ENCODE measurements at regions not wholly inside any gene's neighbourhood (a gene's known extent, or its start where the extent isn't known, plus 50 kb on each side); places are given as distances from the start of the nearest gene placed in this dataset.

- no peak for TF ChIP-seq CTCF (IDR thresholded peaks at IDR 0.05; ENCODE audit: borderline replicate concordance, extremely low read depth, insufficient read depth)
- intact Hi-C loops (cut with DNase I) = no loop called here
- no peak overlapping the region for H3K4me3 ChIP-seq (ENCODE audit: low read length in 3 of 3)
- H3K27me3 ChIP-seq (ENCODE audit: control insufficient read depth, insufficient read depth, low read length) = no peaks in the 10 kb centered on the region
- H3K27ac ChIP-seq (ENCODE audit: low read depth in 2 of 2, low read length in 2 of 2) = no peak overlapping the region
- no peaks in the 10 kb centered on the region for H3K9me3 ChIP-seq (ENCODE audit: control insufficient read depth in 2 of 3, insufficient read depth in 1 of 3, low read length in 3 of 3)
- H3K36me3 ChIP-seq (ENCODE audit: control insufficient read depth in 2 of 3, insufficient read depth in 3 of 3, low read length in 3 of 3) = no peaks in the 10 kb centered on the region
- no peak for FAIRE-seq
- DNase-seq = no peak
- no peak overlapping the region for H3K9ac ChIP-seq (ENCODE audit: low read length in 3 of 3)
- H3K4me1 ChIP-seq (ENCODE audit: control insufficient read depth in 2 of 3, insufficient read depth in 2 of 3, low read depth in 1 of 3, low read length in 3 of 3) = no peaks in the 10 kb centered on the region
Measured at GRCh38 chr4:14428125-14428524, 574.2 kb upstream of the CPEB2 start.

GRCh38 chr4:14431155-14432134 lies 570.8 kb upstream of the CPEB2 start:
- H3K4me1 ChIP-seq (ENCODE audit: control insufficient read depth in 2 of 3, insufficient read depth in 2 of 3, low read depth in 1 of 3, low read length in 3 of 3) = no peaks in the 10 kb centered on the region
- no peaks in the 10 kb centered on the region for H3K36me3 ChIP-seq (ENCODE audit: control insufficient read depth in 2 of 3, insufficient read depth in 3 of 3, low read length in 3 of 3)
- no peak for DNase-seq
- H3K4me3 ChIP-seq (ENCODE audit: low read length in 3 of 3) = no peak overlapping the region
- H3K27ac ChIP-seq (ENCODE audit: low read depth in 2 of 2, low read length in 2 of 2) = no peak overlapping the region
- no peaks in the 10 kb centered on the region for H3K27me3 ChIP-seq (ENCODE audit: control insufficient read depth, insufficient read depth, low read length)
- no peaks in the 10 kb centered on the region for H3K9me3 ChIP-seq (ENCODE audit: control insufficient read depth in 2 of 3, insufficient read depth in 1 of 3, low read length in 3 of 3)
- H3K9ac ChIP-seq (ENCODE audit: low read length in 3 of 3) = no peak overlapping the region
- FAIRE-seq = no peak
- TF ChIP-seq CTCF (IDR thresholded peaks at IDR 0.05; ENCODE audit: borderline replicate concordance, extremely low read depth, insufficient read depth) = no peak
- intact Hi-C loops (cut with DNase I) = no loop called here

DNA sequence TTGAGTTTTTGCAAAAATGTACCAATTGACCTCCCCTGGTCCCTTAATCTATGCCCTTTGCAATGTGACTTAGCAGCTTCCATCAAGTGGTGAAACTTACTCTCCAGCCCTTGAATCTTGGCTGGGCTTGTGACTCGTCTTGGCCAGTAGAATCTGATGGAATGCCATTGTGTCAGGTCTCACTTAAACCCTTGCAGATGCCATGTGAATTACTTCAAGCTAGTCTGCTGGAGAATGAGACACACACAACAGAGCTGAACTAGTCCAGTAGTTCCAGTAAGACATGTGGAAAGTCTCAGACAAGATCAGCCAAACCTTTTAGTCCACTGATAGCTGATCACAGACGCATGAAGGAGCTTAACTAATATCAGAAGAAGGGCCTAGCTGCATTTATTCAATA lies 567.8 kb upstream of the CPEB2 start:
- intact Hi-C loops (cut with DNase I) = no loop called here
- no peak overlapping the region for H3K27ac ChIP-seq (ENCODE audit: low read depth in 2 of 2, low read length in 2 of 2)

More for the DNA sequence above, 567.8 kb upstream of the CPEB2 start:
- Histone ChIP-seq H3K4me1 (ENCODE audit: control insufficient read depth in 2 of 3, insufficient read depth in 2 of 3, low read depth in 1 of 3, low read length in 3 of 3) (no peaks in the 10 kb centered on the region), H3K4me3 (ENCODE audit: low read length in 3 of 3) (no peak overlapping the region), H3K9ac (ENCODE audit: low read length in 3 of 3) (no peak overlapping the region), H3K36me3 (ENCODE audit: control insufficient read depth in 2 of 3, insufficient read depth in 3 of 3, low read length in 3 of 3) (no peaks in the 10 kb centered on the region), H3K9me3 (ENCODE audit: control insufficient read depth in 2 of 3, insufficient read depth in 1 of 3, low read length in 3 of 3) (no peaks in the 10 kb centered on the region), H3K27me3 (ENCODE audit: control insufficient read depth, insufficient read depth, low read length) (no peaks in the 10 kb centered on the region)
- FAIRE-seq (no peak), DNase-seq (no peak)
- TF ChIP-seq CTCF (IDR thresholded peaks at IDR 0.05; ENCODE audit: borderline replicate concordance, extremely low read depth, insufficient read depth) = no peak
